GM19351 (cell line): ENCODE measurements at regions not wholly inside any gene's neighbourhood (a gene's known extent, or its start where the extent isn't known, plus 50 kb on each side); places are given as distances from the start of the nearest gene placed in this dataset.
"Not testable (repeated sequence)": the region's sequence is repeated elsewhere in the genome, so short reads cannot be mapped to it uniquely, and the experiment has no call there.

Experiments used
- ATAC-seq: cut with Tn5 transposase; IDR thresholded peaks from one replicate; pipeline ENCODE4 v1.9.1; 2021; ENCODE audit warnings: mild to moderate bottlenecking, moderate library complexity; ENCODE audit not compliant: unreplicated experiment

DNA sequence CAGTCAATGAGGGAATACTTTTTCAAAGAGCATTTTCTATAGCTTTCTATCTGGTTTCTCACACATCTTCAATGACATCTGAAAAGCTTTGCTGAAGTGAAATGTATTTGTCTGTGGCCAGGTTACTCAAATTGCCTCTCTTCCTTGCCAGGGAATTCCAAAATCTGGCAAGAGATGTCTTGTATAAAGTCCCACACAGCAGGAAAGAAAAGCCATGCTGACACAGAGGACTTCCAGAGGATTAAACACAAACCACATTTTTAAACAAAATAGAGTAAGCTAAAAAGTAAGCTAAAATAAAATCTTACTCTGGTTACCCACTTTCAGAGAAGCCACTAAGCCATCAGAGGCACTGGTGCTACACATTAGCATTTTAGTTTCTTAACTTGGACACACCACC lies 93.1 kb upstream of the BCAR3 start:
- no peak for ATAC-seq

DNA sequence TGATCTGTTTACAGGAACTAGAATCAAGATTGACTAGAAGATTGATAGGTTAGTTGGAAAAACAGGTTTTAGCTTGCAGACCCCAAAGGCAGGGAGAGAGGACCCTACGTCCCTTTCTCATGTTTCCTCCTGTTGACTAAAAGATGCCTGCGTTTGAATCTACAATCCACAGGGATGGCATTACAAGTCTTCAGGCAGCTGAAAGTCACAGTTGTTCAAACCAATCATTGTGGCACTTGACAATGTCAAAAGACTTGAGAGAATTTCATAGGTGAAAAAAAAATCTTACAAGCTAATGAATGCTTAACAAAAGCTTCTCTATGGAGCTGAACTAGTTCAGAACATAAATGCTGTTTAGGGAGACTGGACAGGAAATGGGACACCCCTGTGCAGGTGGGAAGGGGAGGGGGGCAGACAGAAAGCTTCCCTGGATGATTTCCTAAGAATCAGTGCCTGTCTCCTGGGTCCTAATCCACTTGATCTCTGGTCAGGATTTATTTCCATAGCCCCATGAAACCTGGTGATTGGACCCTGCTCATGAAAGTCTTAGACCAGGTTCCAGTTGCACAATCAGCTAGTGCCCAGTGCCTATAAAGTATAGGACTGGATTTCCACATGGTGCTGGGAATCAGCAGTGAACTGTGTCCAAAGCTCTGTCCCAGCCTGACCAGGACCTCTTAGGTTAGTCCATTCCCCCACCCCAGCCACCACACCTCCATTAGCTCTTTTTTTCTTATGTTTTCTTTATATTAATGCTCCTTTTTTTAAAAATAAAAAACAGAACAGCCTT lies 91.6 kb upstream of the BCAR3 start:
- no peak for ATAC-seq

DNA sequence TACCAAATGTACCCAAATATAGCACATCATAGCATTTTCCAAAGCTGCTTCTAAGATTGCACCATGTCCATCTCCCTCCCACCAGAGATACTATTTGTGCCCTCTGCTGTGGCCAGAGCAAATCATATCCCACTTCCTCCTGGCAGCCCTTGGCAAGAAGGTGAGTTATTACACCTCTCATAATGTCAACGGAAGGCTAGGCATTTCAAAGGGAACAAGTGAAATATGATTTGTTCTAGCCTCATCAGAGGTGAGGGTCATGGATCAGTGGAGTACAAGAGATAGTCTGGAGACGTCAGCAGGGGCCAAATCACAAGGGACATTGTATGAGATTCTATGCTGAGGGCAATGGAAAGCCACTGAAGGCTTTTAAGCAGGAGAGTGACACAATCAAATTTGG lies 90.2 kb upstream of the BCAR3 start:
- no peak for ATAC-seq

DNA sequence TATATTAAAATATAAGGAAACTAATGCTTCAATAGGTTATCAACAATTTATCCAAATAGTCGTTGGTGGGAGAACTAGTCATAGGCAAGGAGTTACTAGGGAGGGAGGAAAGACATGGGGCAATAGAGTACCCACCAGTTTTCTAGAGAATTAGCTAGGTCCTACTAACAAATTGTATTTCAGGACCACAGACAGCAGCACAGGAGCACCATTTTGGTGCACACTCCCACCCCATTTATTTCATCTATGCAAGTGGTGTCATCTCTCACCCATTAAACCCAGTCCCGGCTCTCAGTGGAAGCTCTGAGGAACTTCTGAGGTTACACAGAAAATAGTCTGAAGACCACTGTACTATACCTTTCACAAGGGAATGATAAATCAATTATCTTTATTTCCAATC lies 89.0 kb upstream of the BCAR3 start:
- no peak for ATAC-seq

DNA sequence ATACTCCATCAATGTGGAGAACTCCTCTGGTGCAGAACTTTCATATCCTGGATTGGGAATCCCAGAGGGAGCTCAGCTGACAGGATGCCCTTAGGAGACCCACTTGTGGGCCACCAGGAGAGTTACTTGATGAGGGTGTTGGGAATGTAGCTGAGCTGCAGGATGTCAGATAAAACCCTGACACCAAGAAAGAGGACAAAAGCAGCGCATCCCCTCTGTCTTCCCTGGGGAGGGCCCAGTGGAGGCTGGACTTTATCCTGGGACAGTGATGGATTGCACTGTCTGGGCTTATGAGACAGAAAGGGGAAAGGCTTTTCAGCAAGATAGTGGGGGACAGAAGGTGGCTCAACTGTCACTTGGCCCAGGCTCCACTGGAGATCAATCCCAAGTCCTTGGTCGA lies 88.1 kb upstream of the BCAR3 start:
- ATAC-seq, result no peak

DNA sequence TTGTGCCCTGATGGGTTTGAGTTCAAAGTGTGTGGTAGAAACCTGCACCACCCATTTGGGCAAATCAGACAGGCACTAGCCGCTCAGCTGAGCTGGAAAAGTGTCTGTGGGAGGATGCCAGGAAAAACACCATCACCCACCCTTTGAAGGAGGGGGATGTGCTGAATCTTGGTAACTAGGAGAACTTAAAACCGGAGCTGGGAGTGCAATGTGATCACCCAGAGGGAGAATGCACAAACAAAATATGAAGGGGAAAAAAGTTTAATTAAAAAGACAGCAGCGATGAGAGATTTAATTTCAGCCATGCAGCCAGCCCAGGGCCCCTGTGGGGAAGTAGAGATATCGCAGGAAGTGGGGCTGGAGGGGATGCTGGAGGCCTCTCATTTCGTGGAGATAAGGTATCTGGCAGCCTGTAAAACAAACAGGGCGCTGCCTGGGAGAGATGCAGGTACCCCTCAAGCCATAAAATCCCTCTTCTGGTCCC lies 86.8 kb upstream of the BCAR3 start:
- no peak for ATAC-seq

DNA sequence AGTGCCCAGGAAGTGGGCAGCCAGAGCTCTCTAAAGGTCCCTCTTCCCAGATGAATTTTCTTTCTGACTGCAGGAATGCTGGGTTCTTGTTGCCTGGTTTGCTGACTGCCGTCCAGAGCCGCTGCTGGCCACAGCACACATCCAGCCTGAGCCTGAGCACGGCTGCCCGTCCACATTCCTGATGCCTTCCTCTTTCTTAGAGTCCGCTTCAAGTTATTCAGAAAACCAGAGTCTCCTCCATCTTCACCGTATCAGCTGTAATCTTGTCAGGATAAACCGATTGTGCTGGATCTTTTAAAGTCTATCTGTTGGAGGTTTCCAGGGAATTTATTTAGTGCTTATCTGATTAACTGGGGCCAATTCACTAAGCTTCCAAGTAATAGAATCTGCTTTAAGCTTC lies 84.8 kb upstream of the BCAR3 start:
- no peak for ATAC-seq

DNA sequence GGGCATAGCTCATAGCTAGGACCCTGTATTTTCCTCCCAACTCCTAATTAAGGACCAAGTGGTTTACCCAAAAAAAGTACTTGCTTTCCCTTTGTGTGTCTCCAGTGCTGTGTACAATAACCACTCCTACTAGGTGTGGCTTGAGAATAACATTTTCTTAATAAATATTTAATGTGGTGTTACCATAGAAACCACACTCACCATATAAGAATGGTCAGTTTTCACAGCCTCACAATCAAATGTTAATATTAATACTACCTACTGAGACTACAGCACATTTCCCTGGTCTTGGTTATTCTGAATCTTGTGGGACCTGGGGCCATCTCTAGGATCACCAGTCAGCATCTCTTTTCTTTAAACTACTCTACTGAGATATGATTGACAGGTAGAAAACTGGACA lies 83.5 kb upstream of the BCAR3 start:
- ATAC-seq, result no peak

DNA sequence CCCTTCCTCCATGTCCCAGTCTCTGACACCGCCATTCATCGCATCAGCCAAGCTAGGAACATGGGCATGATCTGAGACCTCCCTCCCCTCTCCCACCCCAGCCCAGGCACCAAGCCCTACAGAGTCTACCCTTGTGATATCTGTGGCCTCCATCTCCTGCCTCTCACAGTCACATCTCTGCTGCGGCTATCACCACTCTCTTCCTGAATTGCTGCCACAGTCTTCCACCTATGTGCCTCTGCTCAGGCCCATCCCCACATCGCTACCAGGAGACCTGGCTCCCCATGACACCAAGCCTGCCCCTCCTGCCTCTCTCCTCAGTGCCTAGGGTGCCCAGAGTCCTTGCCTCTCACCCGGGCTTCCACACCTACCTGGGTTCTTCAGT lies 82.7 kb upstream of the BCAR3 start:
- no peak for ATAC-seq

DNA sequence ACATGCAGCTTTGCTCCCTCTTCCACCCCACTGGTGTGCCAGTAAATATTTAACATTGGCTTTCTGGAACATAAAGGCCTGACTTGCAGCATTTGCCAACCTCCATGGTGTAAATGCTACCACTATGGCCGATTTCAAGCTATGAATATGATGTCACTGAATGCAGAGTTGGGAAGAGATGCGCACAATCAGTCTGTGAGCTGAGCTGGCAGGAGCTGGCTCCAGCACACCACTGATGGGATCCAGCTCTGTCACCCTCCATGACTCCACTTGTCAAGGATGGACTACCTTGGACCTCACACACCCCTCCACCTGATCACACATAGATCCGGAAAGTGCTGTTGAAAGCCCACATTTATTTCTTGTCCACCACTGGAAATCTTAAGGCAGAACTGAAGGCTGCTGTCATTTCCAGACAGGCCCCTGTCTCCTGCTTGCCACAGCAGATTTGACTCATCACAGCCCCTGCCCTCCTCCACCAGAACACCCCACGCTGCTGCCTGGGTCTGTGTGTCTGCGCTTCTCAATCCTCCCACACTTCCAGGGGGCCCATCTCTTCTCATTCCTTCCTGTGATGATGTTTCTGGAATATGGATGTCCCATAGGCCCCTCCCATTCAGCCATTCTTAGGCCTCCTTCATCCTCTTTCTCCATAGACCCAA lies 82.2 kb upstream of the BCAR3 start:
- ATAC-seq, result no peak

DNA sequence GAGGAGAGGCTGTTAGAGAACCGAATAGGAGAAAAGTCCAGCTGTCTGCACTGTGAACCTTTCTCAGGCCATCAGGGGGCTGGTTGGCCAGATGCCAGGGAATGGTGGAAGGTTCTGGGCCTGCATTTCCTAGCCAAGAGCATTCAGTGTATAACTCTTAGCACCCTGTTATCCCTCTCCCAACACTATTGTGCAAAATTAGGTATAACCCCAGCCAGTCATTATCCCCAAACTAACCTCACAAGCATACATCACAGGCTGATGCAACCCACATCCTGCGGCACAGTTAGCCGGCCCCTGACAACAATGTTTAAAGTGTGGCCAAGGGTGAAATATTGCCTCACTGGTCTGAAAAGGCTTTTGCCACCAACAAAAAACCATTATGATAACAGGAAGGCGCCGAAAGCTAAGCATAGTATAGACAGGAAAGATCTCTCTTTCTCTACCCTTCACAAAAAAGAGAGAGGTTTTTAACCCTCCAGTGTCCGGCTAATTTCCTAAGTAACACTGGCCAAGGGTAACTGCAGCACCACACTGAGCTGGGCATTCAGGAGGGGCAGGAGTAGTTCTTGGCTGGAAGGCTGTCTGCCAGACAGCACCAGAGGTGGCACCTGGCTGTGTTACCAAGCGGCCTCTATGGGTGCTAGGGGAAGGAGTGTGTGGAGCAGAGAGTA lies 77.3 kb upstream of the BCAR3 start:
- ATAC-seq, result no peak

DNA sequence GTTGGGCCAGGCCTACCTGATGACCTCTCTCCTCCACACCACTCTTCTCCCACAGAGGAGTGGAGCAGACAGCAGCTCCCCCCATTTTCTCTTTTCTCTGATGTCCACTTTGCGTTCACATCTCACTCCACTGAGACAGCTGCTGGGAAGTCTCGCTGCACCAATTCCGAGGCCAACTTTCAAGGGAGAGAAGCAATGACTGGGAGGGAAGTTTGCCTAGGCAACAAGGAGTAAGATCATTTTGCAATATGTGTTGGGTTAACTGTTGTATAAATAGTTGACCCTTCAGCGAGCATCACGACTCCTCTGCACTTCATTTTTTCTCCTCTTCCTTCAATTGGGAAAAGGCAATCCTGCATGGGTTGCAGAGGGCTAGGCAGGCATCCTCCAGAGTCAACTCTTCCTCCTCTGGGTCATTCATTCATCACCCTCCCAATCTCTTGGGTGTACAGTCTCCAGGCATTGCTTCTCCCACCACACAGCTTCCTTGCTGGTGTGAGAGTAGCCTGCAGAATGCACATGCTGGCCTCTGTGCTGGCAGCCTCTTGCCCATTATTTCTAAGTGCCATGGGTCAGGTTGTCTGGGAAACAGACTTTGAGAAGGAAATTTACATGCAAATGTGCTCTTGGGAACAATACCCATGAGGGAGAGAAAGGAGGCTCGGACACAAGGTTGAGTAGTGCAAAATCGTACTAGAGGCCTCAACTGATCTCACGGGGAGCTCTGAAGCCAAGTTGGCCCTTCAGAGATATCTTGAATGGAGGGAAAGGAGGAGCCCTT lies 75.8 kb upstream of the BCAR3 start:
- no peak for ATAC-seq

DNA sequence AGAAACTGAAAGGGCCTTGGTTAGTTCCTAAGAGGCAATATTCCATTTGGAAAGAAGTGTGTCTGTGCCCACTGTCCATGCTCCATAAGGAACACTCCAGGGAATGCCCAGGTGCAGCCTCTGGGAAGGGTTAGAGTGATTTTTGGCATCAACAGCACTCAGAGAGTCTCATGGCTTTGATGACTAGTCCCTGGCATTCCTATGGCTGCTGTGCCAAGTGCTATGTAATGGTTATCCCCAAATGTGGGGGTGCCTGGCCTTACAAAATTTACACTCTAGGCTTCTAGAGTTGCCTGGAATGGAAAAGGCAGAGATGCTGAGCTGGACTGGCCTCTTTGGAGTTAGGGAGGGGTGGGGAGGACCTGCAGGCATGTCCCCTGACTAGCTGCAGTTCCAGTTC lies 75.0 kb upstream of the BCAR3 start:
- ATAC-seq, result no peak

DNA sequence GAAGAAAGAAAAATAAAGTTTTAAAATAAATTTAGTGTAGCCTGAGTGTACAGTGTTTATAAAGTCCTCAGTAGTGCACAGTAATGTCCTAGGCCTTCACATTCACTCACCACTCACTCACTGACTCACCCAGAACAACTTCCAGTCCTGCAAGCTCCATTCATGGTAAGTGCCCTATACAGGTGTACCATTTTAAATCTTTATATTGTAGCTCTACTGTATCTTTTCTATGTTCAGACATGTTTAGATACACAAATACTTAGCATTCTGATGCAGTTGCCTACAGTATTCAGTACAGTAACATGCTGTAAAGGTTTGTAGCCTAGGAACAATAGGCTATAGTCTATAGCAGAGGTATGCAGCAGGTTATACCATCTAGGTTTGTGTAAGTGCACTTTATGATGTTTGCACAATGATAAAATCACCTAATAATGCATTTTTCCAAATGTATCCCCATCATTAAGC lies 73.6 kb upstream of the BCAR3 start:
- ATAC-seq, result not testable (repeated sequence)

DNA sequence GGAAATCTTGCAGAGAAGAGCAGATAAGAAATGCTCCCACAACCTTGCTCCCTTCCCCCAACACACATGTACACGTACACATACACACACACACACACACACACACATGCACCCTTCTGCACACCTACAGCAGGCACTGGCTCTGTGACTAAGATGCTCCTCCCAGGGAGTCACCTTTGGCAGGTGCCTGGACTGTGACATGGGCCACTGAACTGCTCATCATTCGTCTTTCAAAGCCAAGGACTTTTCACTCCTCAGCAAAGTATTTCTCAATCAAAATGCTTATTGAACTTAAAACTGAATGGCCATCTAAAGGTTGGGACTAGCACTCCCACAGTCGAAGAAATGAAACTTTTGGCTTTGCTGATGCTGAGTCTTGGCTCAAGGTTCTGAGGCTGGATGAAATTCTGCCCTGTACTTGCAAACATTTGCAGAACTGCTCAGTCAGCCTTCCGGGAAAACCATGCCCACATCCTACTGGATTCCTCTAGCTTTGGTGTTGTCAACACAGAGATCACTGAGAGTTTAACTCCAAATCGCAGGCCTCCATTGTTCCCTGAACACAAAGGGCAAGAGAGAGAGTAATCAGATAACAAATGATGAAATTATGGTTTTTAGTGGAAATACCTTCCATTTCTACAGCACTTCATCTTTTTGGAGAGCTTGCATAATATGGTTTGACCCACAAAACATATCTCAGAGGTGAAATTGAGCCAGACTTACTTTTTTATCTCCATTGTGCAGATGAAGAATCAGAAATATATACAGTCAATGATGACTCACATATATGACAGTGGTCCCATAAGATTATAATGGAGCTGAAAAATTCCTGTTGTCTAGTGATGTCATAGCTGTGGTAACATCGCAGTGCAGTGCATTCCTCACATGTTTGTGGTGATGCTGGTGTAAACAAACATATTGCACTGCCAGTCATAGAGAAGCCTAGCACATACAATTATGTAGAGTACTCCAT lies 72.4 kb upstream of the BCAR3 start:
- no peak for ATAC-seq

DNA sequence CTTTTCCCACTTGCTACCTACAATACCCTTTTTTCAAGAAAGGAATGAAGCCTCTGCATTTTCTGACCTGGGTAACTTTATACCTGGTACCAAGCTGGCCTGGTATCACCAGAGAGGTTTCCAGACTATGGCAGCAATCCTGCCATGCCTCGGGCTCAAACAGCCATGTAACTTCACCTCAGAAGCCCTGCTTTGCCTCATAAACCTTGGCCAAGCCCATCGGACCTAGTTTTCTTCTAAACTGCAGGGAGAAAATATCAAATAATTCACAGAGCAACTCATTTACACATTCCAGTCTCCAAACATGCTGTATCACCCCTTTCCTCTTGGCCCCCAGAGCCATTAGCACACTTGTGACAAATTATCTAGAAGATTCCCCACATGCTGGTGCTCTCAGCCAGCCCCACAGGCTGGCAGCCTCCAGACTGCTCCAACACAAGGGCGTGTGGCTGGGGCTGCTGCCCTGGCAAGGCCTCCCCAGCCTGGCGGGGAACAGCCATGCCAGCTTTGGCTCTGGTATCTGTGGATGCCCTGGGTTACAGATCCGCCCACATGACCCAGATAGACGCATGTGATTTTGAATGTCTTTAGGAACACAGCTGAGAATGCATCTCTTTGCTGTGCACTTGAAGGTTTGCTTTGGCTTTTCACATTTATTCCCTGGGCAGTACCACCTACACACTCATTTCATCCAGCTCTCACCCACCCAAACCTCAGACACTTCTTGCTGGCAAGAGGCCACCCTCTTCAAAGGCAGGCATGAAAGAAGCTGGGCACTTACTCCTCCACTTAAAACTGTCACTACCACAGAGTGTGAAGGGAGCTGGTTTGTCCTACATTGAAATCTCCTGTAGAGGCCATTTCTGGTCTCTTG lies 70.0 kb upstream of the BCAR3 start:
- ATAC-seq, result no peak

DNA sequence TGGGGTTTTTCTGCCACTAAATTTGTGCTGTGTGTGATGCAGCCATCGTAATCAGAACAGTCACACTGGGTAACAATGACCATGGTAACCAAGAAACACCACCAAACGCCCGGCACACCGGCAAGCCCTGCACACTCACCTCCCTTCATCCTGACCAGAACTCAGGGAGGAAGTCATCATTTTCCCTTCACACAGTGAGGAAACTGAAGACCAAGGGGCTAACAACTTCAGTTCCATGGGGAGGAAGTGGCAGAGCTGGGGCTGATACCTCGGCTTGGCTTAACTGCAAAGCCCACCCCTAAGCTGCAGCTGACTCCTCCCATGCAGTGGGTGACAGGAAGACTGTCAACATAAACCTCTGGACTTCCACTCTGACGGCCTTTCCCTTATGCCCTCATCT lies 69.3 kb upstream of the BCAR3 start:
- ATAC-seq, result peak; percentile 61

DNA sequence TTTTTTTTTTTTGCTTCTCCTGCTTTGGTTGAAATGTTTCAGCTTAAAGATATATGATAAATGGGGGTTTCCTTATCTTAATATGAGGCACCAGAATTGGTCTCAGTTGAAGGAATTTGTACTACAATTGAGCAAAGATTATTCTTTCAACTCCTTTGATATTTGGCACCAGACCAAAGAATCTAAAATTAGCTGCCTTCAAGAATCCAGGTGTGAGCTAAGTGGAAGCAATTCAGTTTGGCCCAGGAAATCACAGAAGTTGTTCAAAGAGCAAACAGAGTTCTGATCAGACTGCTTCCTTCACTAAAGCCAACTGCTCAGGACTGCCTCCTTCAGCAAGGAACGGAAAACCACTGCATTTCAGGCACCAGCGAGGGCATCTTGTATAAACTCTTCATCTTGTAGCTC lies 68.3 kb upstream of the BCAR3 start:
- peak; percentile 48 for ATAC-seq

DNA sequence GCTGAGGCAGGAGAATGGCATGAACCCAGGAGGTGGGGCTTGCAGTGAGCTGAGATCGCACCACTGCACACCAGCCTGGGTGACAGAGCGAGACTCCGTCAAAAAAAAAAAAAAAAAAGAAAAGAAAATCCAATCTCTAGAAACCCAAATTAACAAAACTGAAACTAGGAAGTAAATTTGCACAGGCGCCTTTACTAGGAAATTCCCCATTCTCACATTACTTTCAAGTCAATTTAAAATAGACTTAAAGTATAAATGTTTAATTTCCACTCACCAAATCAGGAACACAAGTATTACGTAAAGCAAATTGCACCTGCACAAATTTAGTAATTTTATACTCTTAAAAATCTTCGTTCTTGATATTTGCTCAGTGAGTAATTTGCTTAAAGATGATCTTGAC lies 67.8 kb upstream of the BCAR3 start:
- no peak for ATAC-seq
